ENCODE measurements at regions not wholly inside any gene's neighbourhood (a gene's known extent, or its start where the extent isn't known, plus 50 kb on each side); places are given as distances from the start of the nearest gene placed in this dataset.

DNA sequence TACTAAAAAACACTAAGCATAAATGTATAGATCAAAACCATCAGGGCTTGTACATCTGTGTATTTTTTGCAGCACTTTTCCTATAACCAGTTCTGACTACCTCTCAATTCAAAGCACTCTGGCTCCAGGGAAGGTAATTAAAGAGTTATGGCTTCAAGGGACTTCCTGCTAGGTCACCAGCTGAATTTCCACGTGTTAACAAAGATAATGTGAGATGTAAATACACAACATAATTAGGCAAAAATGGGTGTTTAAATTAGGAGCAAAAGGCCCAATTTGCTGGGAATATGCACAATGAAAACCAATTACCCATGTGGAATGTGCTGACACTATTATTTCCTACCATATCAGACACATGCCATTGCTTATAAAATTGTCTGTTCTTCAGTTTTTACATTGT is 513.4 kb upstream of the FLRT2 start:
- TF ChIP-seq POLR2A (IDR thresholded peaks at IDR 0.05; ENCODE audit: low read length) (no peak), GATA1 (IDR thresholded peaks at IDR 0.05; ENCODE audit: low read depth, low read length) (no peak)

Measured in erythroblast (primary cell).